NCI-H526 treated with DMSO at 0.1 percent for 48 hours (cell line): ENCODE measurements at regions not wholly inside any gene's neighbourhood (a gene's known extent, or its start where the extent isn't known, plus 50 kb on each side); places are given as distances from the start of the nearest gene placed in this dataset.

Experiments used
- DNase-seq: peaks from one replicate; lab custom pipeline; 2025; lab: John Stamatoyannopoulos, UW

- DNase-seq = peak; percentile 22
These were observed 100.8 kb downstream of the PPM1A start for GRCh38 chr14:60349663-60350365.

- no peak for DNase-seq
These were observed 101.3 kb downstream of the PPM1A start for GRCh38 chr14:60350366-60350720.

GRCh38 chr14:60353420-60353819, 104.4 kb downstream of the PPM1A start:
- no peak for DNase-seq

- no peak for DNase-seq
These were observed 106.7 kb downstream of the PPM1A start for GRCh38 chr14:60355768-60356167.

GRCh38 chr14:60356386-60356785, 107.4 kb downstream of the PPM1A start:
- DNase-seq = no peak

- DNase-seq = no peak
These were observed 108.0 kb downstream of the PPM1A start for GRCh38 chr14:60356906-60357550.

- DNase-seq = no peak
These were observed 108.6 kb downstream of the PPM1A start for GRCh38 chr14:60357551-60358149.

- no peak for DNase-seq
These were observed 114.3 kb downstream of the PPM1A start for GRCh38 chr14:60363275-60363674.

GRCh38 chr14:60363687-60364086, 114.7 kb downstream of the PPM1A start:
- DNase-seq = no peak

- DNase-seq = no peak
These were observed 104.0 kb downstream of the C14orf39 start for GRCh38 chr14:60381909-60382308.
